Ascending aorta (tissue), 2 donors: ENCODE measurements at regions not wholly inside any gene's neighbourhood (a gene's known extent, or its start where the extent isn't known, plus 50 kb on each side); places are given as distances from the start of the nearest gene placed in this dataset.

Experiments
- DNase-seq, 2 donors: peaks; one replicate each; pipeline ENCODE4 v3.0.0-alpha.2; 2019; ENCODE audit warnings: low spot score in 2 of 2
- H3K27ac ChIP-seq, 2 donors: fragments of 200-600 bp; sonication (generic); one replicate each; pipeline ENCODE4 v1.5.1; 2016 to 2017; ENCODE audit warnings: mild to moderate bottlenecking in 1 of 2
- H3K27me3 ChIP-seq: fragments of 200-600 bp; sonication (generic); one replicate; pipeline ENCODE4 v1.5.1; 2017
- H3K36me3 ChIP-seq, 2 donors: fragments of 200-600 bp; sonication (generic); one replicate each; pipeline ENCODE4 v1.5.1; 2016
- H3K4me1 ChIP-seq, 2 donors: fragments of 200-600 bp; sonication (generic); one replicate each; pipeline ENCODE4 v1.5.1; 2016 to 2017; ENCODE audit warnings: mild to moderate bottlenecking in 1 of 2
- H3K4me3 ChIP-seq, 2 donors: fragments of 200-600 bp; sonication (generic); one replicate each; pipeline ENCODE4 v1.5.1; 2016 to 2017; ENCODE audit warnings: mild to moderate bottlenecking in 1 of 2
- H3K9me3 ChIP-seq, 2 donors: fragments of 200-600 bp; sonication (generic); one replicate each; pipeline ENCODE4 v1.5.1; 2016
- intact Hi-C: fragments of 100-400 bp; cut with DNase I; formaldehyde crosslinking; loops from one replicate; pipeline ENCODE4 v1.15.1; 2023
- TF ChIP-seq, protein P1 (sequence below), 3 experiments: fragments of 200-600 bp in 2 of 3; fragments of 450-650 bp in 1 of 3; sonication (generic) in 2 of 3; IDR thresholded peaks; one replicate each; pipeline ENCODE4 v1.5.1; 2016 to 2019; ENCODE audit warnings: antibody characterized with exemption in 3 of 3, mild to moderate bottlenecking in 1 of 3, moderate library complexity in 1 of 3

DNA sequence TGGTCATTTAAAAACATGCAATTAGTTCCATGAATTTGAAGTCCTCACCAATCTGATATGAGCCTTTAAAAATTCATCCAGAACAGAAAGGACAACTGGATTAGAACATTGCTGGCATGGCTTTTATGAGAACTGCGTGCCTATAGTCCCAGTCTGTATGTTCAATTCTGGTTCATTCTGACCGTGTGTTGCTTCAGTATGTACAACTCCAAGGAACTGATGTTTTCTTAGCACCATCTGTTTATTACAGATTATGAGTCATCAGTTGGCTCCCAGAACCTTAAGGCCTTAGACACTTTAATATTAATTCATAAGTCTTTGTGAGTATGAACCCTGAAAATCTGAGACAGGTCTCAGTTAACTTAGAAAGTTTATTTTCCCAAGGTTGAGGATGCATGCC lies 115.0 kb downstream of the CEP44 start:
- no peak overlapping the region for H3K4me3 ChIP-seq
- intact Hi-C loops: no loop called here

DNA sequence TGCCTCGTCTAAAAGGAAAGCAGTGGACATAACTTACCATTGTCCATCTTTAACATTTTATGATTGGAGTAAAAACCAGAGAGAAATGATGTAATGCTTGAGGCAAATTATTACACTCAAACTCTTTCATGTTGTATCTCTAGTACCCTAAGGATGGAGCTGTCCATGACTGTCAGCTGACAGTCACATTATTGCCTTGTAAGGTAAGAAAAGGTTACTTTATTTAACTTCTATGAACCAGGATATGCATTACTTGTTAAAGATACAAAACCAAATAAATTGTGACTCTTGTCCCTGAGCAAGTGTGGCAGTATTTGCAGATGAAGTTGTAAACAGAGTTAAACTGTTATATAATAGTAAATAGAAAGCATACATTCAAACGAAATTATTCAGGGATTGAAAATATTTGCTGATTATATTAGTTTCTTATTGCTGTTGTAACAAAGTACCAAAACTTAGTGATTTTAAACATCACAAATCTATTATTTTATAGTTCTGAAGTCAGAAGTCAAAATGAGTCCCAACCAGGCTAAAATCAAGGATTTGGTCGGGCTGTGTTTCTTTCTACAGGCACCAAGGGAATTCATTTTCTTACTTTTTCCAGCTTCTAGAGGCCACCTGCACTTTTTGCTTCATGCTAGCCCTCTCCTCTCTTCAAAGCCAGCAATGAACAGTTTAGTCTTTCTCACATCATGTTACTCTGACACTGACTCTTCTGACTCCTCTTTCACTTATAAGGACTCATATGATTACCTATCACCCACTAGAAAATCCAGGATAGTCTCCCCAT lies 113.8 kb downstream of the CEP44 start:
- H3K36me3 ChIP-seq: no peaks in the 10 kb centered on the region
- H3K9me3 ChIP-seq: no peaks in the 10 kb centered on the region
- no peak for DNase-seq
- intact Hi-C loops: no loop called here
- no peaks in the 10 kb centered on the region for H3K4me1 ChIP-seq
- TF ChIP-seq, protein P1, sequence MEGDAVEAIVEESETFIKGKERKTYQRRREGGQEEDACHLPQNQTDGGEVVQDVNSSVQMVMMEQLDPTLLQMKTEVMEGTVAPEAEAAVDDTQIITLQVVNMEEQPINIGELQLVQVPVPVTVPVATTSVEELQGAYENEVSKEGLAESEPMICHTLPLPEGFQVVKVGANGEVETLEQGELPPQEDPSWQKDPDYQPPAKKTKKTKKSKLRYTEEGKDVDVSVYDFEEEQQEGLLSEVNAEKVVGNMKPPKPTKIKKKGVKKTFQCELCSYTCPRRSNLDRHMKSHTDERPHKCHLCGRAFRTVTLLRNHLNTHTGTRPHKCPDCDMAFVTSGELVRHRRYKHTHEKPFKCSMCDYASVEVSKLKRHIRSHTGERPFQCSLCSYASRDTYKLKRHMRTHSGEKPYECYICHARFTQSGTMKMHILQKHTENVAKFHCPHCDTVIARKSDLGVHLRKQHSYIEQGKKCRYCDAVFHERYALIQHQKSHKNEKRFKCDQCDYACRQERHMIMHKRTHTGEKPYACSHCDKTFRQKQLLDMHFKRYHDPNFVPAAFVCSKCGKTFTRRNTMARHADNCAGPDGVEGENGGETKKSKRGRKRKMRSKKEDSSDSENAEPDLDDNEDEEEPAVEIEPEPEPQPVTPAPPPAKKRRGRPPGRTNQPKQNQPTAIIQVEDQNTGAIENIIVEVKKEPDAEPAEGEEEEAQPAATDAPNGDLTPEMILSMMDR (IDR thresholded peaks at IDR 0.05): no peak
- H3K27ac ChIP-seq: no peak overlapping the region
- H3K4me3 ChIP-seq: no peak overlapping the region
- no peaks in the 10 kb centered on the region for H3K27me3 ChIP-seq

More for the DNA sequence above, 115.0 kb downstream of the CEP44 start:
- TF ChIP-seq, protein P1 (IDR thresholded peaks at IDR 0.05): no peak
- Histone ChIP-seq H3K36me3 (no peaks in the 10 kb centered on the region), H3K4me1 (no peaks in the 10 kb centered on the region), H3K27ac (no peak overlapping the region), H3K27me3 (no peaks in the 10 kb centered on the region), H3K9me3 (no peaks in the 10 kb centered on the region)
- no peak for DNase-seq

DNA sequence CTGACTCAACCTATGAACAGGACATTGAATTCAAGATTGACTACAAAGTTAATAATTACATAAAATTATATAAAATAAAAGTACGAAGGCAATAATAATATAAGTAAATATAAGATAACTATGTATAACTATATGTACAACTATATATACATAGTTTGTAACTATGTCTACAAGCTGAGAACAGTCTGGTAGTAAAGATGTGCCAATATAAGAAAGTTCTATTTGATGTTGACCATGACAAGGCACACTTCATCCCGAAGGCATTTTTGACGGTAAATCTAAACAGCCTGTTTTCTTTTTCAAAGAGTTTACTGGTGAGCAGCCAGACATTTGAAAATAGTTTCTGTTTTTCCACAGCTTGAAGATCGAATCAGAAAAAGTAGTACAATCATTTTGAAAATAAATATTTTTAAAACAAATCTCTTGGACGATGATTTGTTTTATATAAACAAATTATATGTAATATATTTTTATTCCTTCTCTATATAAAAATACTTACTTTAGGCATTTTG lies 112.9 kb downstream of the CEP44 start:
- Histone ChIP-seq H3K36me3 (no peaks in the 10 kb centered on the region), H3K4me1 (no peaks in the 10 kb centered on the region), H3K27me3 (no peaks in the 10 kb centered on the region), H3K4me3 (no peak overlapping the region), H3K27ac (no peak overlapping the region), H3K9me3 (no peaks in the 10 kb centered on the region)
- no peak for DNase-seq
- TF ChIP-seq, protein P1 (IDR thresholded peaks at IDR 0.05): no peak
- intact Hi-C loops: no loop called here

DNA sequence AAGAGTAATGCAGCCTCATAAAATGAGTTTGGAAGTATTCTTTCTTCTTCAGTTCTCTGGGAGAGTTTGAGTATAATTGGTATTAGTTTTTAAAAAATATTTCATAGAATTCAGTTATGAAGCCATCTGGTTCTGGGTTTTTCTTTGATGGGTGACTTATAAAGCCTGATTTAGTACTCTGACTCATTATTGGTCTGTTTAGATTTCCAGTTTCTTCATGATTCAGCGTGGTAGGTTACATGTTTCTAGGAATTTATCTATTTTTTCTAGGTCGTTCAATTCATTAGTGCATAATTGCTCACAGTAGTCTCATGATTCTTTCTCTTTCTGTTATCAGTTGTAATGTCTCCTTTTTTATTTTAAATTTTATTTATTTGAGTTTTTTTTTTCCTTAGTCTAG lies 111.2 kb downstream of the CEP44 start:
- H3K4me3 ChIP-seq: no peak overlapping the region
- intact Hi-C loops: no loop called here
- TF ChIP-seq, protein P1 (IDR thresholded peaks at IDR 0.05): no peak
- no peaks in the 10 kb centered on the region for H3K36me3 ChIP-seq
- no peak overlapping the region for H3K27ac ChIP-seq
- no peaks in the 10 kb centered on the region for H3K9me3 ChIP-seq
- no peaks in the 10 kb centered on the region for H3K27me3 ChIP-seq
- no peaks in the 10 kb centered on the region for H3K4me1 ChIP-seq
- DNase-seq: no peak

DNA sequence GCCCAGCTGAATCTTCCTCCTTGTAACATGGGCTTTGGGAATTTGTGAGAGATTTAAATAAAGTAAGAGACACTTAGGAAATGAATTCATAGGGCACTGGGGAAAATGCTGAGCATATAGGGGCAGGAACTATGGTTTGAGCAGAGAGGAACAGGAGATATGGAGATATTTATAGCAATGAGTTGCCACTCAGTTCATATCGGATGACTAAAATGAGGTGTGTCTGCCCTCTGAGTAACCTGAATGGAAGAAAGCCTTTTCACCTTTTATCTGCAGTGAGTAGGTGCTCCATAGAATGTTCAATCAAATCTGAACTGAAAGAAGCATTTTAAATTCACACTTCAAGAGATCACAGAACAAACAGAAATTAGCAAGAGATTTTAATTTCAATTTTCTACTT lies 105.7 kb downstream of the CEP44 start:
- Histone ChIP-seq H3K4me3 (no peak overlapping the region), H3K36me3 (no peaks in the 10 kb centered on the region), H3K9me3 (no peaks in the 10 kb centered on the region), H3K27me3 (no peaks in the 10 kb centered on the region), H3K4me1 (no peaks in the 10 kb centered on the region), H3K27ac (no peak overlapping the region)
- TF ChIP-seq, protein P1 (IDR thresholded peaks at IDR 0.05): no peak
- intact Hi-C loops: no loop called here
- DNase-seq: no peak
